HEK293 (cell line): ENCODE measurements at regions not wholly inside any gene's neighbourhood (a gene's known extent, or its start where the extent isn't known, plus 50 kb on each side); places are given as distances from the start of the nearest gene placed in this dataset.

Experiments used
- CTCF ChIP-seq: fragments of 450-650 bp; formaldehyde crosslinking; IDR thresholded peaks from 2 replicates; pipeline ENCODE4 v1.5.1; 2016; ENCODE audit warnings: missing biosample characterization, missing genetic modification characterization
- GLI2 ChIP-seq: fragments of 450-650 bp; formaldehyde crosslinking; IDR thresholded peaks from 2 replicates; pipeline ENCODE4; 2017; ENCODE audit warnings: missing biosample characterization, missing genetic modification characterization, low read depth, borderline replicate concordance
- GLI4 ChIP-seq: fragments of 450-650 bp; formaldehyde crosslinking; IDR thresholded peaks from 2 replicates; pipeline ENCODE4 v1.5.1; 2016; ENCODE audit warnings: missing biosample characterization, missing genetic modification characterization
- ZNF274 ChIP-seq, 2 experiments: fragments of 200-500 bp in 1 of 2; fragments of 450-650 bp in 1 of 2; sonication (Bioruptor generic) in 1 of 2; formaldehyde crosslinking in 1 of 2; IDR thresholded peaks; 2 replicates each; pipeline versions ENCODE4 v1.5.1 to v1.6.1; 2014 to 2016; ENCODE audit warnings: borderline replicate concordance in 1 of 2, inconsistent platforms in 1 of 2, low read length in 1 of 2, missing biosample characterization in 1 of 2, missing genetic modification characterization in 1 of 2

- no peak for TF ChIP-seq ZNF274 (IDR thresholded peaks at IDR 0.05; ENCODE audit: low read length)
- no peak for TF ChIP-seq ZNF274 (tag by site-specific recombination; IDR thresholded peaks at IDR 0.05; ENCODE audit: borderline replicate concordance)
- TF ChIP-seq GLI4, result no peak
- TF ChIP-seq CTCF, result no peak
- no peak for TF ChIP-seq GLI2 (tag by site-specific recombination)
Observed at GRCh38 chr15:62455441-62455921, 290.4 kb upstream of the C2CD4B start.
